Uterus (tissue), 2 donors: ENCODE measurements at regions not wholly inside any gene's neighbourhood (a gene's known extent, or its start where the extent isn't known, plus 50 kb on each side); places are given as distances from the start of the nearest gene placed in this dataset.

Experiments
- CTCF ChIP-seq, 4 experiments: fragments of 200-600 bp in 2 of 4; fragments of 450-650 bp in 2 of 4; sonication (generic) in 2 of 4; IDR thresholded peaks; one replicate each; pipeline ENCODE4 v1.5.1; 2016 to 2019; ENCODE audit warnings: antibody characterized with exemption in 4 of 4, mild to moderate bottlenecking in 2 of 4, moderate library complexity in 1 of 4
- POLR2A ChIP-seq, 2 donors: fragments of 450-650 bp; IDR thresholded peaks; one replicate each; pipeline ENCODE4 v1.6.1; 2016; ENCODE audit warnings: antibody characterized with exemption in 2 of 2, mild to moderate bottlenecking in 1 of 2, moderate library complexity in 1 of 2

- TF ChIP-seq CTCF (IDR thresholded peaks at IDR 0.05) (no peak), POLR2A (IDR thresholded peaks at IDR 0.05) (no peak)
Measured at GRCh38 chr13:64740493-64740892, 2489.6 kb downstream of the PCDH9 start.
